ENCODE measurements at regions not wholly inside any gene's neighbourhood (a gene's known extent, or its start where the extent isn't known, plus 50 kb on each side); places are given as distances from the start of the nearest gene placed in this dataset.

GRCh38 chr2:209147981-209148380, 275.9 kb upstream of the MAP2 start:
- no peak for TF ChIP-seq CTCF (conservative IDR thresholded peaks at IDR 0.05; ENCODE audit: low read length)
- no peak for TF ChIP-seq EZH2phosphoT487 (IDR thresholded peaks at IDR 0.05; ENCODE audit: borderline replicate concordance)

Data from Loucy (cell line).